PC-9 (cell line): ENCODE measurements at regions not wholly inside any gene's neighbourhood (a gene's known extent, or its start where the extent isn't known, plus 50 kb on each side); places are given as distances from the start of the nearest gene placed in this dataset.

Experiments used
- CTCF ChIP-seq: fragments of 200-600 bp; sonication (generic); conservative IDR thresholded peaks from 2 replicates; pipeline ENCODE4 v1.6.1; 2017; ENCODE audit warnings: mixed run types, antibody characterized with exemption, mild to moderate bottlenecking, moderate library complexity
- EZH2 ChIP-seq: fragments of 200-600 bp; sonication (generic); IDR thresholded peaks from 2 replicates; pipeline ENCODE4 v1.8.0; 2017; ENCODE audit warnings: antibody characterized with exemption, low read depth

- TF ChIP-seq CTCF = no peak
- TF ChIP-seq EZH2 = no peak
Observed at GRCh38 chr1:213921712-213922111, 66.1 kb upstream of the PROX1 start.
